Osteocyte (in vitro differentiated cells): ENCODE measurements at regions not wholly inside any gene's neighbourhood (a gene's known extent, or its start where the extent isn't known, plus 50 kb on each side); places are given as distances from the start of the nearest gene placed in this dataset.

Experiments
- DNase-seq: peaks from one replicate; pipeline ENCODE4 v3.0.0; 2021; ENCODE audit warnings: mixed read lengths; ENCODE audit not compliant: unreplicated experiment; ENCODE audit errors: extremely low spot score
- H3K27ac Mint-ChIP-seq: one replicate; pipeline ENCODE4 v1.8.0; 2021; ENCODE audit warnings: mild to moderate bottlenecking, mixed read lengths; ENCODE audit not compliant: unreplicated experiment
- H3K27me3 Mint-ChIP-seq: one replicate; pipeline ENCODE4 v1.8.0; 2021; ENCODE audit warnings: mixed read lengths; ENCODE audit not compliant: unreplicated experiment
- H3K36me3 Mint-ChIP-seq: one replicate; pipeline ENCODE4 v1.8.0; 2021; ENCODE audit warnings: mixed read lengths; ENCODE audit not compliant: unreplicated experiment
- H3K4me1 Mint-ChIP-seq: one replicate; pipeline ENCODE4 v1.8.0; 2021; ENCODE audit warnings: mixed read lengths; ENCODE audit not compliant: unreplicated experiment
- H3K4me3 Mint-ChIP-seq: one replicate; pipeline ENCODE4 v1.8.0; 2021; ENCODE audit warnings: mild to moderate bottlenecking, moderate library complexity, mixed read lengths; ENCODE audit not compliant: unreplicated experiment
- H3K9me3 Mint-ChIP-seq: one replicate; pipeline ENCODE4 v1.8.0; 2021; ENCODE audit warnings: mixed read lengths; ENCODE audit not compliant: unreplicated experiment
- TF ChIP-seq, protein P1 (sequence below): fragments of 200-600 bp; sonication (generic); IDR thresholded peaks from 2 replicates; pipeline ENCODE4 v1.5.0; 2021; ENCODE audit warnings: antibody characterized with exemption, mild to moderate bottlenecking, moderate library complexity

DNA sequence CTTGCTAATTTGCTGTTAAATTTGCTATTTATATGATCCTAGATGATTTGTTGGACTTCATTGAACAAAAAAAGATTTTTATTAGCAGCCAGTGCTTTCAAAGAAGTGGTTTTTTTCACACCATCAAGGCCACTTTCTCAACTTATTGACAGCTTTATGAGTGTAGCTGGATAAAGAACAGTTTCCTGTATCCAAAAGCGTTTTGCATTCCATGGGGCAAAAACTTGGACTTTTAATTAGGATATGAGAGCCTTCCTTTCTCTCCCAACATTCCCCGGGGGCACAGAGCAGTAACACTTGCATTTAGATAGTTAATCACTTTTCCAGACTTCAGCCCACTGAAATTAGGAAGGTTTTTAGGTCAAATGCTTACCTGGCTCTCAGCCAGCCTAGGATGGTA, 177.1 kb upstream of the ELAC2 start:
- Mint-ChIP-seq H3K4me3 (no peak overlapping the region), H3K27me3 (peaks cover 21% of the 10 kb centered on the region), H3K9me3 (no peaks in the 10 kb centered on the region), H3K36me3 (no peaks in the 10 kb centered on the region), H3K27ac (no peak overlapping the region), H3K4me1 (no peaks in the 10 kb centered on the region)
- TF ChIP-seq, protein P1, sequence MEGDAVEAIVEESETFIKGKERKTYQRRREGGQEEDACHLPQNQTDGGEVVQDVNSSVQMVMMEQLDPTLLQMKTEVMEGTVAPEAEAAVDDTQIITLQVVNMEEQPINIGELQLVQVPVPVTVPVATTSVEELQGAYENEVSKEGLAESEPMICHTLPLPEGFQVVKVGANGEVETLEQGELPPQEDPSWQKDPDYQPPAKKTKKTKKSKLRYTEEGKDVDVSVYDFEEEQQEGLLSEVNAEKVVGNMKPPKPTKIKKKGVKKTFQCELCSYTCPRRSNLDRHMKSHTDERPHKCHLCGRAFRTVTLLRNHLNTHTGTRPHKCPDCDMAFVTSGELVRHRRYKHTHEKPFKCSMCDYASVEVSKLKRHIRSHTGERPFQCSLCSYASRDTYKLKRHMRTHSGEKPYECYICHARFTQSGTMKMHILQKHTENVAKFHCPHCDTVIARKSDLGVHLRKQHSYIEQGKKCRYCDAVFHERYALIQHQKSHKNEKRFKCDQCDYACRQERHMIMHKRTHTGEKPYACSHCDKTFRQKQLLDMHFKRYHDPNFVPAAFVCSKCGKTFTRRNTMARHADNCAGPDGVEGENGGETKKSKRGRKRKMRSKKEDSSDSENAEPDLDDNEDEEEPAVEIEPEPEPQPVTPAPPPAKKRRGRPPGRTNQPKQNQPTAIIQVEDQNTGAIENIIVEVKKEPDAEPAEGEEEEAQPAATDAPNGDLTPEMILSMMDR: no peak
- DNase-seq: no peak

DNA sequence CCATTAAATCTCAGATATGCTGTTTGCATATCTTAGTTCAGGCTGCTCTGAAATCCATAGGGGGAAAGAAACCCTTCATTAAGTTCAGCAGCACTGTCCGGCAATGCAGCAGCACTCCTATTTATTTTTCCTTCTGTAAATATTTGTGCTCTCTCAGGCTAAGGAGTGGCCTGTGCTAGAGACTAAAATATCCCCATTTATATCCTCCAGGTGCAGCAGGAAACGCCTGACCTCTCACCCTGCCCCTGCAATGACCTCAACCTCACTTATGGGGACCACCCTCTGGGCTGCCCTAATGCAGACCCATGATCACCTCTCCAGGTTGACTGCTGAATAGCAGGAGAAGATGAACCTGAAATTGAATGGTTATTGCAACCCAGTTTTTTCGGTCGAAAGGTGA, 165.0 kb upstream of the ELAC2 start:
- Mint-ChIP-seq H3K36me3 (no peaks in the 10 kb centered on the region), H3K9me3 (no peaks in the 10 kb centered on the region), H3K27ac (no peak overlapping the region), H3K27me3 (peaks cover 19% of the 10 kb centered on the region), H3K4me3 (no peak overlapping the region), H3K4me1 (no peaks in the 10 kb centered on the region)
- TF ChIP-seq, protein P1: no peak
- DNase-seq: no peak

GRCh38 chr17:13182450-13182849, 164.6 kb upstream of the ELAC2 start:
- DNase-seq: no peak
- H3K27me3 Mint-ChIP-seq: peaks cover 19% of the 10 kb centered on the region
- H3K27ac Mint-ChIP-seq: no peak overlapping the region
- H3K4me3 Mint-ChIP-seq: no peak overlapping the region
- TF ChIP-seq, protein P1: no peak
- H3K9me3 Mint-ChIP-seq: no peaks in the 10 kb centered on the region
- no peaks in the 10 kb centered on the region for H3K4me1 Mint-ChIP-seq
- no peaks in the 10 kb centered on the region for H3K36me3 Mint-ChIP-seq

- TF ChIP-seq, protein P1: no peak
- H3K27ac Mint-ChIP-seq: no peak overlapping the region
- H3K27me3 Mint-ChIP-seq: peaks cover 14% of the 10 kb centered on the region
- no peak for DNase-seq
- H3K4me1 Mint-ChIP-seq: no peaks in the 10 kb centered on the region
- no peak overlapping the region for H3K4me3 Mint-ChIP-seq
- H3K9me3 Mint-ChIP-seq: no peaks in the 10 kb centered on the region
- H3K36me3 Mint-ChIP-seq: no peaks in the 10 kb centered on the region
Measured at GRCh38 chr17:13181683-13182082, 163.9 kb upstream of the ELAC2 start.

- H3K27me3 Mint-ChIP-seq: peaks cover 4% of the 10 kb centered on the region
- H3K9me3 Mint-ChIP-seq: peaks cover 7% of the 10 kb centered on the region
- H3K27ac Mint-ChIP-seq: no peak overlapping the region
- no peak for DNase-seq
- no peak overlapping the region for H3K4me3 Mint-ChIP-seq
- TF ChIP-seq, protein P1: no peak
- H3K36me3 Mint-ChIP-seq: no peaks in the 10 kb centered on the region
- no peaks in the 10 kb centered on the region for H3K4me1 Mint-ChIP-seq
Measured at GRCh38 chr17:13176436-13176835, 158.6 kb upstream of the ELAC2 start.
